HepG2 (cell line): ENCODE measurements at regions not wholly inside any gene's neighbourhood (a gene's known extent, or its start where the extent isn't known, plus 50 kb on each side); places are given as distances from the start of the nearest gene placed in this dataset.

Experiments used
- ATAC-seq: fragments of 200-7000 bp; cut with Tn5 transposase; 3 replicates; pipeline ENCODE4 v1.9.1; 2020; ENCODE audit warnings: mild to moderate bottlenecking, moderate library complexity
- BruUV-seq: library from RNA; stranded (reverse); fragments of 400-500 nt; replicated peaks from 2 replicates; lab custom pipeline; 2021; lab: Mats Ljungman, UMichigan
- CTCF ChIA-PET: fragments of 300-600 bp; formaldehyde crosslinking; extraction: SDS; loops from one replicate; lab custom pipeline; 2021; ENCODE audit warnings: low total read pairs, inconsistent platforms, low intra/inter-chr PET ratio; lab: Yijun Ruan, JAX
- POLR2A ChIA-PET: fragments of 350-600 bp; sonication (Branson Sonifier 250); formaldehyde crosslinking; loops from one replicate; lab custom pipeline; 2020; ENCODE audit warnings: antibody characterized with exemption, inconsistent platforms; lab: Yijun Ruan, JAX
- DNase-seq: peaks from one replicate; pipeline ENCODE4 v3.0.0-alpha.2; 2015; ENCODE audit warnings: low spot score
- FAIRE-seq: peaks from 3 replicates; lab custom pipeline; 2011; peaks lifted over from hg19 to GRCh38; lab: Jason Lieb, UNC
- H2AFZ ChIP-seq: one replicate; pipeline ENCODE4 v1.6.1; 2011; ENCODE audit warnings: low read length, inconsistent platforms
- H3K27ac ChIP-seq: fragments of 300-600 bp; 3 replicates; pipeline ENCODE4 v1.8.0; 2011; ENCODE audit warnings: mixed run types, mild to moderate bottlenecking, mixed read lengths, low read length, inconsistent platforms; ENCODE audit not compliant: insufficient read depth; ENCODE audit errors: extremely low read length
- H3K27me3 ChIP-seq, 2 experiments: fragments of 200-600 bp in 1 of 2; 2 replicates in 1 of 2; 3 replicates in 1 of 2; pipeline versions ENCODE4 v1.6.0 to v1.8.0; 2011; ENCODE audit warnings: low read length in 2 of 2, mild to moderate bottlenecking in 2 of 2, moderate library complexity in 2 of 2, inconsistent platforms in 1 of 2; ENCODE audit not compliant: insufficient read depth in 2 of 2, control insufficient read depth in 1 of 2
- H3K36me3 ChIP-seq, 2 experiments: fragments of 200-600 bp in 1 of 2; replicated peaks in 1 of 2; 2 replicates in 1 of 2; 3 replicates in 1 of 2; pipeline versions ENCODE4 v1.5.1 to v1.8.0; 2011; ENCODE audit warnings: low read length in 2 of 2, inconsistent platforms in 1 of 2; ENCODE audit not compliant: insufficient read depth in 2 of 2, control insufficient read depth in 1 of 2
- H3K4me1 ChIP-seq: 2 replicates; pipeline ENCODE4 v1.5.1; 2012; ENCODE audit warnings: low read length, inconsistent platforms; ENCODE audit not compliant: insufficient read depth
- H3K4me2 ChIP-seq: 2 replicates; pipeline ENCODE4 v1.6.0; 2011; ENCODE audit warnings: low read depth, low read length, inconsistent platforms
- H3K4me3 ChIP-seq, 3 experiments: fragments of 200-600 bp in 1 of 3; sonication (generic), shearing (Covaris generic) in 1 of 3; replicated peaks in 1 of 3; 2 replicates each; pipeline ENCODE4 v1.5.1; 2011 to 2016; ENCODE audit warnings: low read length in 3 of 3, inconsistent platforms in 2 of 3, low read depth in 2 of 3, mild to moderate bottlenecking in 2 of 3, control low read depth in 1 of 3, mixed read lengths in 1 of 3; ENCODE audit not compliant: insufficient read depth in 1 of 3
- H3K79me2 ChIP-seq: one replicate; pipeline ENCODE4 v1.6.1; 2011; ENCODE audit warnings: low read length, inconsistent platforms; ENCODE audit not compliant: insufficient read depth
- H3K9ac ChIP-seq: 2 replicates; pipeline ENCODE4 v1.6.0; 2011; ENCODE audit warnings: mild to moderate bottlenecking, low read depth, low read length, inconsistent platforms; ENCODE audit not compliant: insufficient read depth
- H3K9me3 ChIP-seq: 2 replicates; pipeline ENCODE4 v1.5.1; 2012; ENCODE audit warnings: mild to moderate bottlenecking, low read length
- H4K20me1 ChIP-seq: 2 replicates; pipeline ENCODE4 v1.6.0; 2011; ENCODE audit warnings: inconsistent platforms, mild to moderate bottlenecking, low read length, moderate library complexity; ENCODE audit not compliant: insufficient read depth
- ELF4 ChIP-seq: sonication (generic); formaldehyde crosslinking; IDR thresholded peaks from 2 replicates; pipeline ENCODE4 v1.5.0; 2020; ENCODE audit warnings: missing genetic modification reagents, mild to moderate bottlenecking, moderate library complexity, borderline replicate concordance
- ZIK1 ChIP-seq: sonication (generic); formaldehyde crosslinking; IDR thresholded peaks from 2 replicates; pipeline ENCODE4 v1.5.0; 2020; ENCODE audit warnings: mild to moderate bottlenecking, low read depth, missing genetic modification reagents, borderline replicate concordance
- ZNF333 ChIP-seq: sonication (generic); formaldehyde crosslinking; IDR thresholded peaks from 2 replicates; pipeline ENCODE4 v1.4.0; 2020; ENCODE audit warnings: mild to moderate bottlenecking, missing genetic modification reagents, borderline replicate concordance
- WGBS: methylation state at CpG from one replicate; pipeline ENCODE4 v1.1.6; 2017; ENCODE audit warnings: low lambda C conversion rate; 5-methylcytosine and 5-hydroxymethylcytosine counted together
- in situ Hi-C: cut with HindIII; loops from 2 replicates; pipeline ENCODE4 v1.10.0; 2017; ENCODE audit warnings: low pct_unique_long_range_greater_than_20kb; ENCODE audit not compliant: extremely low pct_ligation_motif_present
- intact Hi-C: fragments of 100-400 bp; cut with micrococcal nuclease; formaldehyde crosslinking; loops from one replicate; pipeline ENCODE4 v1.10.0; 2022; ENCODE audit not compliant: unreplicated experiment

GRCh38 chr14:49363821-49364751 is 222.1 kb downstream of the RPS29 start:
- Histone ChIP-seq H3K4me3 (no peak overlapping the region), H3K4me2 (no peak overlapping the region), H3K9me3 (no peaks in the 10 kb centered on the region), H4K20me1 (no peaks in the 10 kb centered on the region), H3K27me3 (no peaks in the 10 kb centered on the region), H3K4me1 (peaks cover 34% of the 10 kb centered on the region), H3K79me2 (no peaks in the 10 kb centered on the region), H3K27ac (no peak overlapping the region), H3K36me3 (no peaks in the 10 kb centered on the region), H2AFZ (no peak overlapping the region), H3K9ac (no peak overlapping the region)
- ATAC-seq (peak; percentile 53), FAIRE-seq (no peak), DNase-seq (no peak)
- ChIA-PET CTCF (no interaction called here), POLR2A (no interaction called here)
- 5% methylated on average over 5 of the region's 5 CpGs for WGBS
- intact Hi-C loops = no loop called here
- no TSS peak for BruUV-seq
- in situ Hi-C loops = no loop called here
- no peak for TF ChIP-seq ZIK1 (CRISPR knock-in tag)

DNA sequence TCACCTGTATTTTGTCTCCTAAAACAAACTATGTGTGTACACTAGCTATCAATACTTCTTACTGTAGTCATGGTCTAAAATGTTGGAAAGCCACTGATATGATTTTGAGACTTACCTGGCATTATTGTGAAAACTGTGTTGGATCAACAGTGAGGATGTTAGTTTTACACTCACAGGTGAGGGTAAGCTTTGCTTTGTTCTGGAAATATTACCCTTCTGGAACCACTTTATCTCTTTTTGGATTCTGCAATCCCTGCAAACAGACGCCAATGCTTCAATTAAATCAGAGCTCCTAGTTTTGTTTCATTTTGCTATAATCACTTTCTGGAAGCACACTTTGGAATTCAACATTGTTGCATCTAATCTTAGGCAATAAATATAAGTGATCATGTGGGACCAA is 223.3 kb downstream of the RPS29 start:
- H2AFZ ChIP-seq = no peak overlapping the region
- no peak overlapping the region for H3K4me3 ChIP-seq
- intact Hi-C loops (no loop called here), in situ Hi-C loops (no loop called here)
- H3K9me3 ChIP-seq = no peaks in the 10 kb centered on the region
- H4K20me1 ChIP-seq = no peaks in the 10 kb centered on the region
- no peak for FAIRE-seq
- H3K4me2 ChIP-seq = no peak overlapping the region
- no peaks in the 10 kb centered on the region for H3K36me3 ChIP-seq
- no peak overlapping the region for H3K9ac ChIP-seq
- ChIA-PET POLR2A (no interaction called here), CTCF (no interaction called here)
- H3K27ac ChIP-seq = no peak overlapping the region
- BruUV-seq = no TSS peak
- no peak for TF ChIP-seq ZNF333 (CRISPR knock-in tag)
- no peak for TF ChIP-seq ELF4 (CRISPR knock-in tag)
- no peaks in the 10 kb centered on the region for H3K27me3 ChIP-seq
- WGBS = 0% methylated on average over 1 of the region's 1 CpG
- no peak for DNase-seq
- no peak for ATAC-seq
- H3K4me1 ChIP-seq = peaks cover 34% of the 10 kb centered on the region
- H3K79me2 ChIP-seq = no peaks in the 10 kb centered on the region
